ENCODE measurements at regions not wholly inside any gene's neighbourhood (a gene's known extent, or its start where the extent isn't known, plus 50 kb on each side); places are given as distances from the start of the nearest gene placed in this dataset.

- no peak for DNase-seq (ENCODE audit: low read depth)
Measured at GRCh38 chr15:100783291-100783690, 96.3 kb upstream of the ALDH1A3 start.

- no peak for DNase-seq (ENCODE audit: low read depth)
Measured at GRCh38 chr15:100783760-100784492, 95.7 kb upstream of the ALDH1A3 start.

GRCh38 chr15:100784493-100785180 is 95.0 kb upstream of the ALDH1A3 start:
- no peak for DNase-seq (ENCODE audit: low read depth)

- no peak for DNase-seq (ENCODE audit: low read depth)
Measured at GRCh38 chr15:100785181-100786138, 94.2 kb upstream of the ALDH1A3 start.

- DNase-seq (ENCODE audit: low read depth) = no peak
Measured at GRCh38 chr15:100786139-100786531, 93.5 kb upstream of the ALDH1A3 start.

- no peak for DNase-seq (ENCODE audit: low read depth)
Measured at GRCh38 chr15:100786901-100787566, 92.6 kb upstream of the ALDH1A3 start.

GRCh38 chr15:100787567-100788417 is 91.8 kb upstream of the ALDH1A3 start:
- DNase-seq (ENCODE audit: low read depth) = no peak

- DNase-seq (ENCODE audit: low read depth) = no peak
Measured at GRCh38 chr15:100788418-100789105, 91.1 kb upstream of the ALDH1A3 start.

- no peak for DNase-seq (ENCODE audit: low read depth)
Measured at GRCh38 chr15:100790786-100791265, 88.8 kb upstream of the ALDH1A3 start.

- no peak for DNase-seq (ENCODE audit: low read depth)
Measured at GRCh38 chr15:100794008-100794407, 85.6 kb upstream of the ALDH1A3 start.

GRCh38 chr15:100801256-100801900 is 78.3 kb upstream of the ALDH1A3 start:
- DNase-seq (ENCODE audit: low read depth) = no peak

GRCh38 chr15:100802421-100803170 is 77.0 kb upstream of the ALDH1A3 start:
- DNase-seq (ENCODE audit: low read depth) = no peak

- DNase-seq (ENCODE audit: low read depth) = no peak
Measured at GRCh38 chr15:100803171-100803440, 76.5 kb upstream of the ALDH1A3 start.

- no peak for DNase-seq (ENCODE audit: low read depth)
Measured at GRCh38 chr15:100806157-100806556, 73.5 kb upstream of the ALDH1A3 start.

GRCh38 chr15:100807028-100807427 is 72.6 kb upstream of the ALDH1A3 start:
- peak; percentile 27 for DNase-seq (ENCODE audit: low read depth)

- no peak for DNase-seq (ENCODE audit: low read depth)
Measured at GRCh38 chr15:100808691-100809090, 70.9 kb upstream of the ALDH1A3 start.

GRCh38 chr15:100809151-100809550 is 70.5 kb upstream of the ALDH1A3 start:
- no peak for DNase-seq (ENCODE audit: low read depth)

GRCh38 chr15:100809587-100809986 is 70.0 kb upstream of the ALDH1A3 start:
- DNase-seq (ENCODE audit: low read depth) = no peak

- DNase-seq (ENCODE audit: low read depth) = no peak
Measured at GRCh38 chr15:100810229-100810628, 69.4 kb upstream of the ALDH1A3 start.
